Colonic mucosa (tissue), 4 donors: ENCODE measurements at regions not wholly inside any gene's neighbourhood (a gene's known extent, or its start where the extent isn't known, plus 50 kb on each side); places are given as distances from the start of the nearest gene placed in this dataset.

Experiments
- DNase-seq: peaks from one replicate; pipeline ENCODE4 v3.0.0-alpha.2; 2020
- H3K27ac ChIP-seq: fragments of 200-600 bp; one replicate; pipeline ENCODE4 v1.8.0; 2021
- H3K27me3 ChIP-seq: fragments of 200-600 bp; one replicate; pipeline ENCODE4 v1.8.0; 2021
- H3K36me3 ChIP-seq: fragments of 200-600 bp; one replicate; pipeline ENCODE4 v1.8.0; 2021
- H3K4me1 ChIP-seq: fragments of 200-600 bp; one replicate; pipeline ENCODE4 v1.8.0; 2021; ENCODE audit warnings: mild to moderate bottlenecking
- H3K4me3 ChIP-seq: fragments of 200-600 bp; one replicate; pipeline ENCODE4 v1.8.0; 2021
- H3K9ac ChIP-seq, 2 donors: one replicate each; pipeline ENCODE4 v1.7.0; 2013; ENCODE audit warnings: control low read depth in 2 of 2, low read depth in 2 of 2, low read length in 2 of 2
- H3K9me3 ChIP-seq: fragments of 200-600 bp; one replicate; pipeline ENCODE4 v1.8.0; 2021
- intact Hi-C: fragments of 100-400 bp; cut with DNase I; formaldehyde crosslinking; loops from one replicate; pipeline ENCODE4 v1.14.1; 2022
- TF ChIP-seq, protein P1 (sequence below): fragments of 200-600 bp; IDR thresholded peaks from one replicate; pipeline ENCODE4 v1.8.0; 2022; ENCODE audit warnings: antibody characterized with exemption, mild to moderate bottlenecking
- donor health status: healthy.
- donor health status: DM: no; HTN: no; CAD: no.
- donor health status: DM: no; HTN: no; CAD: no.

GRCh38 chr4:104393655-104394324, 100.9 kb downstream of the CXXC4 start:
- no peak overlapping the region for H3K4me3 ChIP-seq
- no peaks in the 10 kb centered on the region for H3K9me3 ChIP-seq
- no peaks in the 10 kb centered on the region for H3K4me1 ChIP-seq
- H3K27me3 ChIP-seq: no peaks in the 10 kb centered on the region
- intact Hi-C loops: no loop called here
- H3K27ac ChIP-seq: no peak overlapping the region
- TF ChIP-seq, protein P1, sequence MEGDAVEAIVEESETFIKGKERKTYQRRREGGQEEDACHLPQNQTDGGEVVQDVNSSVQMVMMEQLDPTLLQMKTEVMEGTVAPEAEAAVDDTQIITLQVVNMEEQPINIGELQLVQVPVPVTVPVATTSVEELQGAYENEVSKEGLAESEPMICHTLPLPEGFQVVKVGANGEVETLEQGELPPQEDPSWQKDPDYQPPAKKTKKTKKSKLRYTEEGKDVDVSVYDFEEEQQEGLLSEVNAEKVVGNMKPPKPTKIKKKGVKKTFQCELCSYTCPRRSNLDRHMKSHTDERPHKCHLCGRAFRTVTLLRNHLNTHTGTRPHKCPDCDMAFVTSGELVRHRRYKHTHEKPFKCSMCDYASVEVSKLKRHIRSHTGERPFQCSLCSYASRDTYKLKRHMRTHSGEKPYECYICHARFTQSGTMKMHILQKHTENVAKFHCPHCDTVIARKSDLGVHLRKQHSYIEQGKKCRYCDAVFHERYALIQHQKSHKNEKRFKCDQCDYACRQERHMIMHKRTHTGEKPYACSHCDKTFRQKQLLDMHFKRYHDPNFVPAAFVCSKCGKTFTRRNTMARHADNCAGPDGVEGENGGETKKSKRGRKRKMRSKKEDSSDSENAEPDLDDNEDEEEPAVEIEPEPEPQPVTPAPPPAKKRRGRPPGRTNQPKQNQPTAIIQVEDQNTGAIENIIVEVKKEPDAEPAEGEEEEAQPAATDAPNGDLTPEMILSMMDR: no peak
- no peak for DNase-seq
- no peaks in the 10 kb centered on the region for H3K36me3 ChIP-seq
- no peak overlapping the region for H3K9ac ChIP-seq

DNA sequence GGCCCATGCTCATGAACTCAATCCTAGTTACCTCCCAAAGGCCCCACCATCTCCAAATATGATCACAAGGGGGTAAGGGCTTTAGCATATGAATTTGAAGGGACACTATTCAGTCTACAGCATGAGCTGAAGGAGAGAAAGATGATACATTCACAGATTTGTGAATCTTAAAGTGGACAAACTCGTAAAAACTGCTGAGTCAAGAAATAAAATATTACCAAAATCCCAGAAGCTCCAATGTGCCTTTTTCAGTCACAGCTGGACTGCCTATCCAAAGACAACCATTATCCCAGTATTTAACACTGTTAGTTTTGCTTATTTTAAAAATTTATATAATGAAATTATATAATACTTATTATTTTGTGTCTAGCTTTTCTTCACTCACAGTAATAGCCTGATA, 109.0 kb downstream of the CXXC4 start:
- TF ChIP-seq, protein P1: no peak
- no peak for DNase-seq

DNA sequence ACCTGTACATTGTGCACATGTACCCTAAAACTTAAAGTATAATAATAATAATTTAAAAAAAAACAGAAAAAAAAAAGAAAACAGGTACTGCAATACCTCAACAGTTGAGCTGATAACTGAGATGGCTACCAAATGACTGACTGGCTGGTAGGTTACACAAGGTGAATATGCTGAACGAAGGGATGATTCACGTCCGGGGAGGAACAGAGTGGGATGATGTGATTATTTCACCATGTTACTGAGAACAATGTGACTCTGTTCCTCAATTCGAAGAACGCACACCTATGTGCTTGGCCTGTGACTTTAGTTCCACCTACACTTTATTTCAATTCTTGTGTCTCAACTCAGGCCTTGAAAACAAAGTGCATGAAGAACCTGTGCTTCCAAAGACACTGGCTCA, 111.7 kb downstream of the CXXC4 start:
- H3K27me3 ChIP-seq: no peaks in the 10 kb centered on the region
- H3K4me3 ChIP-seq: no peak overlapping the region
- H3K36me3 ChIP-seq: no peaks in the 10 kb centered on the region
- no peak overlapping the region for H3K27ac ChIP-seq
- DNase-seq: no peak
- H3K9ac ChIP-seq: no peak overlapping the region
- TF ChIP-seq, protein P1: no peak
- no peaks in the 10 kb centered on the region for H3K9me3 ChIP-seq
- intact Hi-C loops: no loop called here
- H3K4me1 ChIP-seq: no peaks in the 10 kb centered on the region

More for the DNA sequence above, 109.0 kb downstream of the CXXC4 start:
- H3K4me3 ChIP-seq: no peak overlapping the region
- no peak overlapping the region for H3K9ac ChIP-seq
- H3K9me3 ChIP-seq: no peaks in the 10 kb centered on the region
- H3K27me3 ChIP-seq: no peaks in the 10 kb centered on the region
- no peak overlapping the region for H3K27ac ChIP-seq
- H3K36me3 ChIP-seq: no peaks in the 10 kb centered on the region
- no peaks in the 10 kb centered on the region for H3K4me1 ChIP-seq
- intact Hi-C loops: no loop called here

DNA sequence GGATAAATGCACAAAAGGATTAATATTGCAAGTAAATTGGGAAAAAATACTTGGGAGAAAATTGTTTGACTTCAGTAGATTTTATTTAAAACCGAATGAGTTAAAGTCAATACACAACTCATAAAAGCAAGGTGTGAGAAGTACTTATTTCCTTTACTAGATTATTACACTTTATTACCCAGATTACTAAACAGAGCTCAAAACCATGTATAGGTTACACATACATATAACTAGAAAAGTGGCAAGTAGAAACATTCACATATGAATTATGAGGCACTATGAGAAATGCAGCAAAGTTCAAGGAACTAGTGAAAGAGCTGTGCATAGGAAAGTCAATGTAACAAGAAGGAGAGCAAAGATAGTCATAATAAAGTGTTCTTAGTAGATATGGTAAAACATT, 113.0 kb downstream of the CXXC4 start:
- H3K9me3 ChIP-seq: no peaks in the 10 kb centered on the region

DNA sequence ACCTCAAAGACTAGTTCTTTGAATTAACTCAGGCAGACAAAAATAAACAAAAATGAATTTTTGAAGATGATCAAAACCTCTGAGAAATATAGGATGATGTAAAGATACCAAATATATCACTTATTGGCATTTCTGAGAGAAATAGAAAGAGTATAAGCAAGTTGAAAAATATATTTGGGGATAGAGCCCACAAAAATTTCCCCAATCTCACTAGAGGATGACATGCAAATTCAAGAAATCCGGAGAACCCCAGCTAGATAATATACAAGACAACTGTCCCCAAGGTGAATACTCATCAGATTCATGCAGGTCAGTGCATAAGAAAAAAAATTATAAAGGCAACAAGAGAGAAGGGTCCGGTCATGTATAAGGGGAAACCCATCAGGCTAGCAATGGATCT, 129.1 kb downstream of the CXXC4 start:
- Histone ChIP-seq H3K27ac (no peak overlapping the region), H3K36me3 (no peaks in the 10 kb centered on the region), H3K4me3 (no peak overlapping the region), H3K27me3 (no peaks in the 10 kb centered on the region), H3K4me1 (no peaks in the 10 kb centered on the region), H3K9ac (no peak overlapping the region), H3K9me3 (no peaks in the 10 kb centered on the region)
- intact Hi-C loops: no loop called here
- TF ChIP-seq, protein P1: no peak
- no peak for DNase-seq

More for the DNA sequence above, 113.0 kb downstream of the CXXC4 start:
- TF ChIP-seq, protein P1: no peak
- no peaks in the 10 kb centered on the region for H3K27me3 ChIP-seq
- H3K4me3 ChIP-seq: no peak overlapping the region
- no peaks in the 10 kb centered on the region for H3K36me3 ChIP-seq
- DNase-seq: no peak
- no peak overlapping the region for H3K27ac ChIP-seq
- no peaks in the 10 kb centered on the region for H3K4me1 ChIP-seq
- intact Hi-C loops: no loop called here
- H3K9ac ChIP-seq: no peak overlapping the region
